HG02759 (cell line): ENCODE measurements at regions not wholly inside any gene's neighbourhood (a gene's known extent, or its start where the extent isn't known, plus 50 kb on each side); places are given as distances from the start of the nearest gene placed in this dataset.

Experiments used
- ATAC-seq: cut with Tn5 transposase; IDR thresholded peaks from one replicate; pipeline ENCODE4 v1.9.1; 2021; ENCODE audit warnings: mild to moderate bottlenecking, moderate library complexity; ENCODE audit not compliant: unreplicated experiment

DNA sequence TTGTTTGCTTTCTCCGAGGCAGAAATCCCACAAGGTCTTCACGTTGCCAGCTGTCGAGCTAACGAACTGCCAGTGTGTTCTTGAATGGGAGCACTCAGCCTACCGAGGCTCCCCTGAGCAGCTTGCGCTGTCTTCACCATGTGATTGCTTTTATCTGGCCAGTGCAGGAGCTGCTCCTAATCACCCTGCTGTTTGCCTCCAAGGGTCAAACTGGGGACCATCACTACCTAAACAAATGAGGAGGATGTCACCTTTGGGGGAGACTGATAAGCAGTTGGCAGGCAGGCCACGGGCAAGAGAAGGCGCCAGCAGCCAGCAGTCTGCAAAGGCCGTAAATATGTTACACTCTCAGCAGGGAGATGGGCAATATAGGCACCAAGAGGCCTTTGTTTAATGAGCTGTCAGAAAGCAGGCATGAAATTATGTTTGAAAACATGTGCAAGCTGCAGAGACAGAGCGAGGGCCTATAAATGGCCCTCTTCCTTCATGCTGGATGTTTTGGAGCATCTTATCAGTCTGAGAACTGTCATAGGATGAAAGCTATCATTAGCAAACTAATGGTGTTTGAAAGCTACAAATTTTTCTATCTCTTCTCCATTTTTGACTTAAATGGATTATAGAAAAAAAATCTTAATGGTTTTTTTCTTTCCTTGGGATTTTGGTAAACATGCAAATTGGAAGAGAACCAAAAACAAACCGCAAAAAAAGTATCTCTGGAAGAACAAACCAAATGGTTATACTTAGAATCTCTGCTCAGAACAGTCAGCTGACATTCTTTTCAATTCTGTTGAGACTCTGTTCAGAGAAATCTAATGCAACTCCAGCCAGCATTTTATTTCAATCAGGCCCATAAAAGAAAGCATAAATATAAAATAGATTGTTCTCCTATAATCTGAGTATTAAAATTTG, 267.3 kb upstream of the NPVF start:
- no peak for ATAC-seq

- peak; percentile 92 for ATAC-seq
Measured at GRCh38 chr7:25496476-25497368, 268.4 kb upstream of the NPVF start.

GRCh38 chr7:25500393-25500921, 272.2 kb upstream of the NPVF start:
- ATAC-seq = no peak

- no peak for ATAC-seq
Measured at GRCh38 chr7:25503306-25503705, 275.0 kb upstream of the NPVF start.

DNA sequence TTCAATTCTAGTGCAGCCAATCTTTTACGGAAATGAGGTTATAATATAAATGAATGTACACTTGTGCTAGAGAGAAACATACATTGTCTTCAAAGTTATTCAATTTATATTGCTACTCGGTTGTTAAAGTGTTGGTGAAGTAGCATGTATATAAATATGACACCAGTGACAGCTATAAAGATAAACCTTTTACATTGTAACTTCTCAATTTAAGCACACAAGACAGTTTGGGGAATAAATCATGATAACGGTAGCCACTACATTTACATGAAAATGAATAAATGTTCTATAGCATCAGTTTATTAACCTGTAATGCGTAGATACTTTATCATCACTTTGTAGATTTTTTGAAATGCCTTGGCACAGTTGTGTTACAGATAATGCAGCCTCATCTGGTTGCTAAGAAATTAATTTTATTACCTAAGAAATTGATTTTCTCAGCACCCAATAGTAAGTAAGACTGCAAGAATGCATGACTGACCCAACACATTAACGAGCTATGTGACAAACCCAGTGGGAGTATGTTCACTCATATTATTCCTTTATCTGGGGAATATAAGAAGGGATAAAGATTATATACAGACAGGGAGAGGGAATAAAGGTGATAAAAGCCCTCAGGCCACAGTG, 283.9 kb upstream of the NPVF start:
- no peak for ATAC-seq

GRCh38 chr7:25515633-25516275, 287.5 kb upstream of the NPVF start:
- ATAC-seq = no peak

DNA sequence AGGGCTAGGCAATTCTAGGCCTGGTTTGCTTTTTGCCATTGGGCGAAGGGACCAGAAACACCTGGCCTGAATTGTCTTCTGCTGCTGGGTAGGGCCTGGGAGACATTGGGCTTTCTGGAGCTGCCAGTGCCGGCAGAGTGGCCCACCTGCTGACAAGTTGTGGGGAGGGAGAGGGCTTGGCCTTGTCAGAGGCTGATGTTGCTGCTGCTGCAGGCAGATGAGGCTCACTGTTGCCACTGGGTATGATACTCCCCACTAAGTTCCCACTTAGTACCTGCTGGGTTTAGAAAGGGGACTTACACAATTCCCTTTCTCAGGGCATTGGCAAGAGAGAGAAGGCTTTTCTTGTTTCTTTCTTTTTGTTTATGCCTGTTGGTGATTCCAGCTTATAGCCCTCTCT, 289.6 kb upstream of the NPVF start:
- ATAC-seq = no peak

GRCh38 chr7:25520017-25520416, 291.7 kb upstream of the NPVF start:
- no peak for ATAC-seq

GRCh38 chr7:25520516-25520915, 292.2 kb upstream of the NPVF start:
- no peak for ATAC-seq

- ATAC-seq = no peak
Measured at GRCh38 chr7:25521236-25521635, 292.9 kb upstream of the NPVF start.

GRCh38 chr7:25522727-25523126, 294.4 kb upstream of the NPVF start:
- ATAC-seq = no peak

- ATAC-seq = no peak
Measured at GRCh38 chr7:25527665-25528170, 299.4 kb upstream of the NPVF start.

- no peak for ATAC-seq
Measured at GRCh38 chr7:25529320-25529719, 301.0 kb upstream of the NPVF start.

GRCh38 chr7:25536851-25537250, 308.6 kb upstream of the NPVF start:
- no peak for ATAC-seq

GRCh38 chr7:25537662-25538375, 309.5 kb upstream of the NPVF start:
- ATAC-seq = no peak

DNA sequence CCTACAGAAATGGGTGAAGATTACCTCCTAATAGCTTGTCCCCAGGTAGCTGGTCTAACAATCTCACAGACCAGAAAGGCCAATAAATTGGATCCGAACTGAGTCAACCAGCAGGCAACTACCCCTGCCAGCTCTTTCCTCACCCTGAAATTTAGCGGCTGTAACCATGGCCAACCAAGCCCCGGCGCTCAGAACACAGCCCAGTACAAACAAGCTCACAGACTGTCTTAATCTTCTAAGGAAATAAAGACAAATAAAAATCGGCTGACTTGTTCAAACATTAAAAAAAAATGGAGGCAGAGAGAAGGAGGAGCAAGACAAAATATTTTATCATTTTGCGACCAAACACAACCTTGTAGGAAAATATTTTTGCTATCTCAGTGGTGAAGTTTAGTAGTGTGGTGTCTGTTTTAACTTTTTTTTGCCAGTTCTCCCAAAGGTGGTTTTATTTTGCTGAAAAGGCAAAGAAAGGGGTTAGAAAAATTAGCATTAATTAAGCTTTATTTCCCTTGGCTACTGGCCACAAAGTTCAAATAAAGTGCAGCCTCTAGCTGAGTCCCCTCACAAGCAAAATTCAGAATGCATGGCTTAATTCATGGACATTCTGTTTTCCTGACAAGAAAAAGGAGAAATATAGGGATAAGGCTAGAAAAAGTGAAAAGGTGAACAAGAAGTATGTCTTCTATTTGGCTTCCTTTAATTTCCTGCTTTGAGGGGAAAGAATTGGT, 313.0 kb upstream of the NPVF start:
- no peak for ATAC-seq

- no peak for ATAC-seq
Measured at GRCh38 chr7:25541877-25542276, 313.6 kb upstream of the NPVF start.

- ATAC-seq = no peak
Measured at GRCh38 chr7:25543210-25543609, 314.9 kb upstream of the NPVF start.

DNA sequence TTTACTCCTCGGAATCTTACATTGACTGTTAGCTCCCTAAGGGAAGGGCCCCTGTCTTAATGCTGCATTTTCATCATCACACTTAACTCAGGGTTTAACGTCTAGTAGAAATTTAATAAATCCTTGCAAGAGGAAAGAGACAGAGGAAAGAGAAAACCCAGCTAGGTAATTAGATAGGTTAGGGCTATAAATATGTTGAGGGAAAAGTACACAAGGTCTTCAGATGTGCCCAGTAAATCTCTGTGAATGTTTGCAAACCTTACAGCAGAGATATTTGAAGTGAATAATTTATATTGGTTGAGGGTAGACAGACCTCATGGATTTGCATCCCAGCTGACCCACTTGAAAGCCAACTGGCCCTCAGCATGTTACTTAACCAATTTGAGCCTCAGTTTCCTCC, 315.5 kb upstream of the NPVF start:
- no peak for ATAC-seq
